ENCODE measurements at regions not wholly inside any gene's neighbourhood (a gene's known extent, or its start where the extent isn't known, plus 50 kb on each side); places are given as distances from the start of the nearest gene placed in this dataset.

GRCh38 chr3:170780955-170781354 is 89.0 kb downstream of the RPL22L1 start (continued):
- TF ChIP-seq ZBTB40 (IDR thresholded peaks at IDR 0.05), result no peak
- no peak for TF ChIP-seq ZBTB40 (CRISPR knock-in tag; IDR thresholded peaks at IDR 0.05)
- peak; percentile 29; the same call in 1 of the 2 replicates for TF ChIP-seq ZNF592 (IDR thresholded peaks at IDR 0.05)
- TF ChIP-seq ZNF41 (CRISPR knock-in tag; conservative IDR thresholded peaks at IDR 0.05), result no peak
- no peak for TF ChIP-seq ZNF717 (CRISPR knock-in tag; IDR thresholded peaks at IDR 0.05)
- TF ChIP-seq EP300 (IDR thresholded peaks at IDR 0.05; ENCODE audit: low read length), result no peak
- TF ChIP-seq GTF2A2 (tag; IDR thresholded peaks at IDR 0.05), result no peak
- TF ChIP-seq SPI1 (IDR thresholded peaks at IDR 0.05; ENCODE audit: borderline replicate concordance, low read depth, low read length), result no peak
- TF ChIP-seq ZBTB34 (CRISPR knock-in tag; IDR thresholded peaks at IDR 0.05), result no peak
- TF ChIP-seq C11orf30 (IDR thresholded peaks at IDR 0.05; ENCODE audit: low read depth), result peak; percentile 18; the same call in 1 of the 2 replicates
- TF ChIP-seq ZNF23 (CRISPR knock-in tag; IDR thresholded peaks at IDR 0.05), result no peak
- no peak for TF ChIP-seq GABPA (tag; conservative IDR thresholded peaks at IDR 0.05; ENCODE audit: low read depth)
- no peak for TF ChIP-seq NR3C1 (CRISPR knock-in tag; IDR thresholded peaks at IDR 0.05)
- no peak for TF ChIP-seq GATA2 (CRISPR knock-in tag; IDR thresholded peaks at IDR 0.05)
- TF ChIP-seq CBX5 (IDR thresholded peaks at IDR 0.05; ENCODE audit: borderline replicate concordance, low read depth), result no peak
- TF ChIP-seq POLR3G (IDR thresholded peaks at IDR 0.05; ENCODE audit: extremely low read depth, insufficient read length, insufficient replicate concordance), result no peak
- TF ChIP-seq ZNF143 (CRISPR knock-in tag; IDR thresholded peaks at IDR 0.05), result no peak

Data from K562 (cell line).